HEK293 (cell line): ENCODE measurements at regions not wholly inside any gene's neighbourhood (a gene's known extent, or its start where the extent isn't known, plus 50 kb on each side); places are given as distances from the start of the nearest gene placed in this dataset.
"Not testable (repeated sequence)": the region's sequence is repeated elsewhere in the genome, so short reads cannot be mapped to it uniquely, and the experiment has no call there.

ENCODE experiments used
- CTCF ChIA-PET: fragments of 350-600 bp; formaldehyde crosslinking; extraction: SDS; loops from one replicate; lab custom pipeline; 2021; ENCODE audit warnings: antibody characterized with exemption; lab: Yijun Ruan, JAX
- POLR2A ChIA-PET: fragments of 300-600 bp; formaldehyde crosslinking; extraction: SDS; loops from one replicate; lab custom pipeline; 2020; ENCODE audit warnings: antibody characterized with exemption, inconsistent platforms; lab: Yijun Ruan, JAX
- H3K27ac ChIP-seq: fragments of 200-500 bp; sonication (Bioruptor generic); 2 replicates; pipeline ENCODE4 v1.5.1; 2014; ENCODE audit warnings: low read depth, low read length, control low read depth, inconsistent platforms; ENCODE audit errors: extremely low read depth
- H3K36me3 ChIP-seq, 2 experiments: fragments of 200-500 bp in 1 of 2; sonication (Bioruptor generic) in 1 of 2; 1 replicate in 1 of 2; 2 replicates in 1 of 2; pipeline ENCODE4 v1.5.1; 2014 to 2017; ENCODE audit warnings: inconsistent platforms in 2 of 2, low read length in 2 of 2; ENCODE audit not compliant: control insufficient read depth in 2 of 2, insufficient read depth in 1 of 2
- H3K4me1 ChIP-seq: fragments of 200-500 bp; sonication (Bioruptor generic); 2 replicates; pipeline ENCODE4 v1.5.1; 2014; ENCODE audit warnings: mild to moderate bottlenecking, low read length, inconsistent platforms; ENCODE audit not compliant: control insufficient read depth, insufficient read depth
- H3K4me3 ChIP-seq: 2 replicates; pipeline ENCODE4 v1.5.1; 2011; ENCODE audit warnings: low read depth, mild to moderate bottlenecking, control low read depth, low read length, moderate library complexity
- H3K9me3 ChIP-seq: fragments of 200-500 bp; sonication (Bioruptor generic); 2 replicates; pipeline ENCODE4 v1.5.1; 2014; ENCODE audit warnings: low read depth, low read length, inconsistent platforms; ENCODE audit not compliant: control insufficient read depth, insufficient read depth
- BCL11B ChIP-seq: fragments of 450-650 bp; formaldehyde crosslinking; IDR thresholded peaks from 2 replicates; pipeline ENCODE4 v1.5.1; 2016; ENCODE audit warnings: low read depth, missing biosample characterization, missing genetic modification characterization
- GFI1B ChIP-seq: fragments of 450-650 bp; formaldehyde crosslinking; IDR thresholded peaks from 2 replicates; pipeline ENCODE4 v1.5.1; 2016; ENCODE audit warnings: missing biosample characterization, missing genetic modification characterization
- GLIS1 ChIP-seq: fragments of 450-650 bp; formaldehyde crosslinking; IDR thresholded peaks from 2 replicates; pipeline ENCODE4 v1.5.1; 2016; ENCODE audit warnings: missing biosample characterization, missing genetic modification characterization
- KLF7 ChIP-seq: fragments of 450-650 bp; formaldehyde crosslinking; IDR thresholded peaks from 2 replicates; pipeline ENCODE4 v1.5.1; 2016; ENCODE audit warnings: missing biosample characterization, missing genetic modification characterization, borderline replicate concordance
- SETDB1 ChIP-seq: IDR thresholded peaks from one replicate; pipeline ENCODE4 v1.6.1; 2017; ENCODE audit warnings: mild to moderate bottlenecking, low read length, moderate library complexity, mixed read lengths; ENCODE audit not compliant: insufficient read length
- SP7 ChIP-seq: fragments of 450-650 bp; formaldehyde crosslinking; IDR thresholded peaks from 2 replicates; pipeline ENCODE4 v1.5.1; 2016; ENCODE audit warnings: missing biosample characterization, missing genetic modification characterization
- YY1 ChIP-seq: fragments of 450-650 bp; formaldehyde crosslinking; IDR thresholded peaks from 2 replicates; pipeline ENCODE4 v1.5.1; 2018; ENCODE audit warnings: missing biosample characterization, missing genetic modification characterization
- ZBTB48 ChIP-seq: fragments of 450-650 bp; formaldehyde crosslinking; IDR thresholded peaks from 2 replicates; pipeline ENCODE4 v1.5.1; 2016; ENCODE audit warnings: missing biosample characterization, missing genetic modification characterization
- ZEB2 ChIP-seq: fragments of 450-650 bp; formaldehyde crosslinking; IDR thresholded peaks from 2 replicates; pipeline ENCODE4 v1.5.1; 2016; ENCODE audit warnings: missing biosample characterization, missing genetic modification characterization
- ZNF114 ChIP-seq: fragments of 450-650 bp; formaldehyde crosslinking; IDR thresholded peaks from 2 replicates; pipeline ENCODE4 v1.5.0; 2017; ENCODE audit warnings: missing biosample characterization, missing genetic modification characterization
- ZNF138 ChIP-seq: fragments of 450-650 bp; formaldehyde crosslinking; IDR thresholded peaks from 2 replicates; pipeline ENCODE4 v1.5.1; 2016; ENCODE audit warnings: missing biosample characterization, missing genetic modification characterization, borderline replicate concordance
- ZNF174 ChIP-seq: fragments of 450-650 bp; formaldehyde crosslinking; IDR thresholded peaks from 2 replicates; pipeline ENCODE4 v1.5.0; 2017; ENCODE audit warnings: missing biosample characterization, mild to moderate bottlenecking, missing genetic modification characterization
- ZNF2 ChIP-seq: fragments of 450-650 bp; formaldehyde crosslinking; IDR thresholded peaks from 2 replicates; pipeline ENCODE4 v1.5.1; 2016; ENCODE audit warnings: missing biosample characterization, missing genetic modification characterization
- ZNF221 ChIP-seq: fragments of 450-650 bp; formaldehyde crosslinking; IDR thresholded peaks from 2 replicates; pipeline ENCODE4 v1.5.1; 2017; ENCODE audit warnings: missing biosample characterization, missing genetic modification characterization, borderline replicate concordance
- ZNF391 ChIP-seq: fragments of 450-650 bp; formaldehyde crosslinking; IDR thresholded peaks from 2 replicates; pipeline ENCODE4 v1.5.1; 2016; ENCODE audit warnings: low read depth, missing biosample characterization, missing genetic modification characterization, borderline replicate concordance
- ZNF404 ChIP-seq: fragments of 450-650 bp; formaldehyde crosslinking; IDR thresholded peaks from 2 replicates; pipeline ENCODE4 v1.5.1; 2017; ENCODE audit warnings: missing biosample characterization, missing genetic modification characterization
- ZNF48 ChIP-seq: fragments of 450-650 bp; formaldehyde crosslinking; IDR thresholded peaks from 2 replicates; pipeline ENCODE4 v1.5.1; 2016; ENCODE audit warnings: missing biosample characterization, missing genetic modification characterization
- ZNF544 ChIP-seq: fragments of 450-650 bp; formaldehyde crosslinking; IDR thresholded peaks from 2 replicates; pipeline ENCODE4 v1.5.0; 2017; ENCODE audit warnings: missing biosample characterization, missing genetic modification characterization
- ZNF571 ChIP-seq: fragments of 450-650 bp; formaldehyde crosslinking; IDR thresholded peaks from 2 replicates; pipeline ENCODE4 v1.5.0; 2017; ENCODE audit warnings: missing biosample characterization, missing genetic modification characterization
- ZNF585B ChIP-seq: fragments of 450-650 bp; formaldehyde crosslinking; IDR thresholded peaks from 2 replicates; pipeline ENCODE4 v1.5.1; 2016; ENCODE audit warnings: missing biosample characterization, missing genetic modification characterization
- ZNF629 ChIP-seq: fragments of 450-650 bp; formaldehyde crosslinking; IDR thresholded peaks from 2 replicates; pipeline ENCODE4 v1.5.1; 2017; ENCODE audit warnings: missing biosample characterization, missing genetic modification characterization
- ZNF785 ChIP-seq: fragments of 450-650 bp; formaldehyde crosslinking; IDR thresholded peaks from 2 replicates; pipeline ENCODE4 v1.5.1; 2016; ENCODE audit warnings: missing biosample characterization, missing genetic modification characterization
- ZNF843 ChIP-seq: fragments of 450-650 bp; formaldehyde crosslinking; IDR thresholded peaks from 2 replicates; pipeline ENCODE4 v1.5.1; 2016; ENCODE audit warnings: missing biosample characterization, missing genetic modification characterization
- ZXDB ChIP-seq: fragments of 450-650 bp; formaldehyde crosslinking; IDR thresholded peaks from 2 replicates; pipeline ENCODE4 v1.5.1; 2016; ENCODE audit warnings: missing biosample characterization, missing genetic modification characterization
- TF ChIP-seq, protein P1 (sequence below): fragments of 450-650 bp; formaldehyde crosslinking; IDR thresholded peaks from 2 replicates; pipeline ENCODE4 v1.5.1; 2016; ENCODE audit warnings: missing biosample characterization, missing genetic modification characterization
- TF ChIP-seq, protein P2 (sequence below): fragments of 450-650 bp; IDR thresholded peaks from 2 replicates; pipeline ENCODE4 v1.5.1; 2018; ENCODE audit warnings: missing biosample characterization, mild to moderate bottlenecking, missing genetic modification characterization

DNA sequence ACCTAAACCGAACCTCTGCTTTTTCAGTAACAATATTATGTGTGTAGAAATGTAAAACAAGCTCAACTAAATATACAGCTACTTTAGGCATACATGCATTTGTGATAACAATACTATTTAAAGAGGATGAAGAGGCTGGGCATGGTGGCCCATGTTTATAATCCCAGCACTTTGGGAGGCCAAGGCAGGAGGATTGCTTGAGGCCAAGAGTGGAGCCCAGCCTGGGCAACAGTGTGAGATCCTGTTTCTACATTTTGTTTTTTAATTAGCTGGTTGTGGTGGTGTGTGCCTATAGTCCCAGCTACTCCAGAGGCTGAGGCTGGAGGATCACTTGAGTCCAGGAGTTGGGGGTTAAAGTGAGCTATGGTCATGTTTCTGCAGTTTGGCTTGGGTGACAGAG is 73.6 kb upstream of the LYPLAL1 start:
- H3K4me1 ChIP-seq, result no peaks in the 10 kb centered on the region
- TF ChIP-seq ZNF843 (tag by site-specific recombination) (no peak), GFI1B (no peak), BCL11B (tag by site-specific recombination) (no peak), SP7 (tag by site-specific recombination) (no peak), ZNF114 (tag by site-specific recombination) (no peak), KLF7 (tag by site-specific recombination) (no peak), ZNF585B (no peak), ZXDB (tag by site-specific recombination) (no peak), ZNF571 (no peak), SETDB1 (no peak)
- no peak overlapping the region for H3K4me3 ChIP-seq
- no peaks in the 10 kb centered on the region for H3K9me3 ChIP-seq
- CTCF ChIA-PET, result no interaction called here
- POLR2A ChIA-PET, result no interaction called here
- no peaks in the 10 kb centered on the region for H3K36me3 ChIP-seq
- H3K27ac ChIP-seq, result no peak overlapping the region

DNA sequence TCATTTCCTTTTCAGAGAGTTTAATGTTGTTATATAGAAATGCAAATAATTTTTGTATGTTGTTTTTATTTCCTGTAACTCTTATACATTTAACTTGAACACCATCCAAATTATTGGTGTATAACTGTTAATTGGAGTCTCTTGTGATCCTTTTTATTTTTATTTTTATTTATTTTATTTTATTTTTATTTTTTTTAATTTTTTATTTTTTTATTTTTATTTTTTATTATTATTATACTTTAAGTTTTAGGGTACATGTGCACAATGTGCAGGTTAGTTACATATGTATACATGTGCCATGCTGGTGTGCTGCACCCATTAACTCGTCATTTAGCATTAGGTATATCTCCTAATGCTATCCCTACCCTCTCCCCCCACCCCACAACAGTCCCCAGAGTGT is 71.2 kb upstream of the LYPLAL1 start:
- POLR2A ChIA-PET, H3K27ac ChIP-seq, H3K4me1 ChIP-seq, H3K9me3 ChIP-seq, H3K36me3 ChIP-seq, CTCF ChIA-PET, H3K4me3 ChIP-seq: not testable (repeated sequence)

DNA sequence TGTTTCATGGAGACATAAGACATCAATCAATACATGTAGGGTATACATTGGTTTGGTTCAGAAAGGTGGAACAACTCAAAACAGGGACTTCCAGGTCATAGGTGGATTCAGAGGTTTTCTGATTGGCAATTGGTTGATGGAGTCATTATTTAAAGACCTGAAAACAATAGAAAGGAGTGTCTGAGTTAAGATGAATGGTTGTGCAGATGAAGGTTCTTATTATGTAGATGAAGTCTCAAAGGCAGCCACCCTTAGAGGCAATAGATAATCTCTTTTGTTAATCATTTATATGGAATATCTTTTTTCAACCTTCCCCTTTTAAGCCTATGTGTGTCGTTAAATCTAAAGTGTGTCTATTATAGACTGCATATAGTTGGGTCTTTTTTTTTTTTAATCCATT is 67.8 kb upstream of the LYPLAL1 start:
- CTCF ChIA-PET, result no interaction called here
- Histone ChIP-seq H3K4me1 (no peaks in the 10 kb centered on the region), H3K27ac (no peak overlapping the region), H3K4me3 (no peak overlapping the region), H3K9me3 (no peaks in the 10 kb centered on the region)
- POLR2A ChIA-PET, result no interaction called here
- TF ChIP-seq, protein P1, sequence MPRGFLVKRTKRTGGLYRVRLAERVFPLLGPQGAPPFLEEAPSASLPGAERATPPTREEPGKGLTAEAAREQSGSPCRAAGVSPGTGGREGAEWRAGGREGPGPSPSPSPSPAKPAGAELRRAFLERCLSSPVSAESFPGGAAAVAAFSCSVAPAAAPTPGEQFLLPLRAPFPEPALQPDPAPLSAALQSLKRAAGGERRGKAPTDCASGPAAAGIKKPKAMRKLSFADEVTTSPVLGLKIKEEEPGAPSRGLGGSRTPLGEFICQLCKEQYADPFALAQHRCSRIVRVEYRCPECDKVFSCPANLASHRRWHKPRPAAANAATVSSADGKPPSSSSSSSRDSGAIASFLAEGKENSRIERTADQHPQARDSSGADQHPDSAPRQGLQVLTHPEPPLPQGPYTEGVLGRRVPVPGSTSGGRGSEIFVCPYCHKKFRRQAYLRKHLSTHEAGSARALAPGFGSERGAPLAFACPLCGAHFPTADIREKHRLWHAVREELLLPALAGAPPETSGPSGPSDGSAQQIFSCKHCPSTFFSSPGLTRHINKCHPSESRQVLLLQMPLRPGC (tag by site-specific recombination), result no peak
- TF ChIP-seq ZNF221 (tag by site-specific recombination), result no peak
- no peak for TF ChIP-seq GLIS1 (tag by site-specific recombination)
- TF ChIP-seq, protein P2, sequence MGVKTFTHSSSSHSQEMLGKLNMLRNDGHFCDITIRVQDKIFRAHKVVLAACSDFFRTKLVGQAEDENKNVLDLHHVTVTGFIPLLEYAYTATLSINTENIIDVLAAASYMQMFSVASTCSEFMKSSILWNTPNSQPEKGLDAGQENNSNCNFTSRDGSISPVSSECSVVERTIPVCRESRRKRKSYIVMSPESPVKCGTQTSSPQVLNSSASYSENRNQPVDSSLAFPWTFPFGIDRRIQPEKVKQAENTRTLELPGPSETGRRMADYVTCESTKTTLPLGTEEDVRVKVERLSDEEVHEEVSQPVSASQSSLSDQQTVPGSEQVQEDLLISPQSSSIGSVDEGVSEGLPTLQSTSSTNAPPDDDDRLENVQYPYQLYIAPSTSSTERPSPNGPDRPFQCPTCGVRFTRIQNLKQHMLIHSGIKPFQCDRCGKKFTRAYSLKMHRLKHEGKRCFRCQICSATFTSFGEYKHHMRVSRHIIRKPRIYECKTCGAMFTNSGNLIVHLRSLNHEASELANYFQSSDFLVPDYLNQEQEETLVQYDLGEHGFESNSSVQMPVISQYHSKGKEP (tag by site-specific recombination), result no peak
- TF ChIP-seq ZEB2 (tag by site-specific recombination), result no peak
- TF ChIP-seq ZNF785 (tag by site-specific recombination), result no peak
- TF ChIP-seq, all 188 proteins: peak for 0
- no peaks in the 10 kb centered on the region for H3K36me3 ChIP-seq

DNA sequence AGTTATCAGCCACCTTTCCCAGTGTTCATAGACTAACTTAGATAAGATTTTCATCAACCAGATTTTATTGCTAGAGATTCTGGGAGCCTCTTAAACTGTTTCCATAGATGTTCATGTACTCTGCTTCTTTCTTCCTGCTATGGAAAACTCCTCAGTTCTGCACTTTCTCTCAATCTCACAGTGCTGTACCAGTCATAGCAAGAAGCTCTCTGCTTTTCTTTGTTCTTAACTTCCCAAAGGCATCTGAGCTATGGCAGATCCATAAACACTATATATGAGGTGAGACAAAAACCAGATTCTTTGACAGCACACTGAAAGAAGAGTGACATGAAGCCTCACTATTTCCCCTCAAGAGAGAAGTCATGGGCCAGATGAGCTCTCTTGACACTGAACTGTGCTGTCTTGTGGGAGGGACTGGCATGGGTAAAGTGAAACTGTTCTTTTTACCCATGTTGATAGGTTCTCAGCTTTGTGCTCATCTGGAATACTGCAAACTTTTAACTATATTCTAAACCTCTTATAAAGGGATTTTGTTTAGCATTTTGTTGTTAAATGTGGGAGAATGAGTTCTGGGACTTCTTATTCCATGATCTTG is 64.2 kb upstream of the LYPLAL1 start:
- ChIA-PET POLR2A (no interaction called here), CTCF (interaction anchor here (0.7 to 0.8 kb wide), 2 partner anchors 15 to 780 kb away, joined by 3 to 5 read pairs; no protein-coding TSS in a partner anchor)
- no peak for TF ChIP-seq ZNF2 (tag by site-specific recombination)
- TF ChIP-seq ZNF138 (tag by site-specific recombination), result no peak
- TF ChIP-seq ZBTB48 (tag by site-specific recombination), result no peak
- no peak for TF ChIP-seq ZNF404 (tag by site-specific recombination)
- no peak for TF ChIP-seq ZNF48 (tag by site-specific recombination)
- TF ChIP-seq ZNF391 (tag by site-specific recombination), result no peak
- TF ChIP-seq ZXDB (tag by site-specific recombination), result no peak
- no peak for TF ChIP-seq ZNF629 (tag by site-specific recombination)
- TF ChIP-seq ZNF544, result no peak
- TF ChIP-seq YY1 (tag by site-specific recombination), result no peak
- TF ChIP-seq ZNF174 (tag by site-specific recombination), result no peak

More for the DNA sequence above, 64.2 kb upstream of the LYPLAL1 start:
- H3K9me3 ChIP-seq, result no peaks in the 10 kb centered on the region
- H3K4me3 ChIP-seq, result no peak overlapping the region
- H3K4me1 ChIP-seq, result no peaks in the 10 kb centered on the region
- H3K27ac ChIP-seq, result no peak overlapping the region
- no peaks in the 10 kb centered on the region for H3K36me3 ChIP-seq
